MM.1S (cell line): ENCODE measurements at regions not wholly inside any gene's neighbourhood (a gene's known extent, or its start where the extent isn't known, plus 50 kb on each side); places are given as distances from the start of the nearest gene placed in this dataset.

ENCODE experiments used
- EZH2 ChIP-seq: fragments of 300-600 bp; sonication (generic); optimal IDR thresholded peaks from 2 replicates; pipeline ENCODE3; 2017; ENCODE audit warnings: low read depth, mild to moderate bottlenecking, antibody characterized with exemption, low read length, mixed read lengths
- TF ChIP-seq, protein P1 (sequence below): fragments of 300-600 bp; sonication (generic); IDR thresholded peaks from 2 replicates; pipeline ENCODE4 v1.5.1; 2016; ENCODE audit warnings: antibody characterized with exemption, low read length, mixed read lengths

DNA sequence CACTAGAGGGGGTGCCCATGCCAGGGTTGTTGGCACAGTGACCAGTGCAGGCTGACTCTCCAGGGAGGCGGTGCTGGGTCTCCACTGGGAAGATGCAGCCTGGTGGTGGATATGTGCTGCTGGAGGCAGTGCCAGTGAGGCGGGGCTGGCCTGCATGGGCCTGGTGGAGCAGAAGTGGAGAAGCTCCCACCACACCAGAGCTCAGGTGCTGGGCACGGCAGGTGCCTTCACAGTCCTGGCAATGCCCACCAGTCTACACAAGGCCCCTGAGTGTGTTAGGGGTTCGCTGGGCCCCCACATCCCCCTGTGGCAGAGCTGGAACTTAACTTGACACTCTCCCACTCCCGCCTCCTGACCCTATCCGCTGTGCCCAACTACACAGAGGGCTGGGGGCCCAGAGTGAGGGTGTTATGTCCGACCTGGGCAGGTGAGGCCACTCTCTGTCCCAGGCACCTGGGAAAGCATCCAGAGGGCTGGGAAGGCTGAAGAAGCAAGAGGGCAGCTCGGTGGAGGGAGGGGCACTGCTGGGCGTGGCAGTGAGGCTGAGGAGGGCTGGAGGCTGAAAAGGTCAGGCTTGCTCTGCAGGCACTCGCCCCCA is 102.4 kb upstream of the B3GAT1 start:
- TF ChIP-seq, protein P1, sequence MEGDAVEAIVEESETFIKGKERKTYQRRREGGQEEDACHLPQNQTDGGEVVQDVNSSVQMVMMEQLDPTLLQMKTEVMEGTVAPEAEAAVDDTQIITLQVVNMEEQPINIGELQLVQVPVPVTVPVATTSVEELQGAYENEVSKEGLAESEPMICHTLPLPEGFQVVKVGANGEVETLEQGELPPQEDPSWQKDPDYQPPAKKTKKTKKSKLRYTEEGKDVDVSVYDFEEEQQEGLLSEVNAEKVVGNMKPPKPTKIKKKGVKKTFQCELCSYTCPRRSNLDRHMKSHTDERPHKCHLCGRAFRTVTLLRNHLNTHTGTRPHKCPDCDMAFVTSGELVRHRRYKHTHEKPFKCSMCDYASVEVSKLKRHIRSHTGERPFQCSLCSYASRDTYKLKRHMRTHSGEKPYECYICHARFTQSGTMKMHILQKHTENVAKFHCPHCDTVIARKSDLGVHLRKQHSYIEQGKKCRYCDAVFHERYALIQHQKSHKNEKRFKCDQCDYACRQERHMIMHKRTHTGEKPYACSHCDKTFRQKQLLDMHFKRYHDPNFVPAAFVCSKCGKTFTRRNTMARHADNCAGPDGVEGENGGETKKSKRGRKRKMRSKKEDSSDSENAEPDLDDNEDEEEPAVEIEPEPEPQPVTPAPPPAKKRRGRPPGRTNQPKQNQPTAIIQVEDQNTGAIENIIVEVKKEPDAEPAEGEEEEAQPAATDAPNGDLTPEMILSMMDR: no peak
- TF ChIP-seq EZH2: no peak
